Karpas-422 (cell line): ENCODE measurements at regions not wholly inside any gene's neighbourhood (a gene's known extent, or its start where the extent isn't known, plus 50 kb on each side); places are given as distances from the start of the nearest gene placed in this dataset.

Experiments
- DNase-seq: peaks from one replicate; pipeline ENCODE4 v3.0.0-alpha.2; 2015
- H2AFZ ChIP-seq: fragments of 200-600 bp; sonication (generic); 2 replicates; pipeline ENCODE4 v1.6.1; 2014; ENCODE audit warnings: antibody characterized with exemption, low read length, mixed read lengths
- H3K27ac ChIP-seq: fragments of 200-600 bp; sonication (generic); 2 replicates; pipeline ENCODE4 v1.5.1; 2014; ENCODE audit warnings: mild to moderate bottlenecking, low read length, moderate library complexity
- H3K27me3 ChIP-seq: fragments of 200-600 bp; sonication (generic); 2 replicates; pipeline ENCODE4 v1.6.1; 2014; ENCODE audit warnings: low read length, mixed read lengths
- H3K36me3 ChIP-seq: fragments of 200-600 bp; sonication (generic); 2 replicates; pipeline ENCODE4 v1.6.1; 2014; ENCODE audit warnings: low read length, mixed read lengths; ENCODE audit not compliant: insufficient read depth
- H3K4me1 ChIP-seq: fragments of 200-600 bp; sonication (generic); 2 replicates; pipeline ENCODE4 v1.6.1; 2014; ENCODE audit warnings: mild to moderate bottlenecking, low read length, mixed read lengths
- H3K4me2 ChIP-seq: fragments of 200-600 bp; sonication (generic); 2 replicates; pipeline ENCODE4 v1.6.1; 2014; ENCODE audit warnings: low read length, low read depth, mild to moderate bottlenecking; ENCODE audit not compliant: poor library complexity, severe bottlenecking
- H3K4me3 ChIP-seq: fragments of 200-600 bp; sonication (generic); 2 replicates; pipeline ENCODE4 v1.5.1; 2014; ENCODE audit warnings: mild to moderate bottlenecking, antibody characterized with exemption, low read length, mixed read lengths
- H3K79me2 ChIP-seq: fragments of 200-600 bp; sonication (generic); 2 replicates; pipeline ENCODE4 v1.6.1; 2014; ENCODE audit warnings: mild to moderate bottlenecking, low read length, mixed read lengths
- H3K9ac ChIP-seq: fragments of 200-600 bp; sonication (generic); 2 replicates; pipeline ENCODE4 v1.6.0; 2014; ENCODE audit warnings: low read length
- H3K9me2 ChIP-seq: fragments of 200-600 bp; sonication (generic), shearing (Covaris generic); replicated peaks from 2 replicates; pipeline ENCODE4 v1.6.0; 2014; ENCODE audit warnings: mild to moderate bottlenecking, low read length, moderate library complexity; ENCODE audit not compliant: insufficient read depth
- H3K9me3 ChIP-seq: fragments of 300-700, 200-600 bp; sonication (generic); 2 replicates; pipeline ENCODE4 v1.6.1; 2014; ENCODE audit warnings: low read length, mixed read lengths
- H4K20me1 ChIP-seq: fragments of 200-600 bp; sonication (generic); 2 replicates; pipeline ENCODE4 v1.6.1; 2014; ENCODE audit warnings: mild to moderate bottlenecking, antibody characterized with exemption, low read length, low read depth; ENCODE audit not compliant: insufficient read depth

- no peaks in the 10 kb centered on the region for H4K20me1 ChIP-seq
- no peaks in the 10 kb centered on the region for H3K27me3 ChIP-seq
- H2AFZ ChIP-seq = no peak overlapping the region
- no peak overlapping the region for H3K9ac ChIP-seq
- no peaks in the 10 kb centered on the region for H3K79me2 ChIP-seq
- no peaks in the 10 kb centered on the region for H3K9me2 ChIP-seq
- no peaks in the 10 kb centered on the region for H3K36me3 ChIP-seq
- H3K27ac ChIP-seq = no peak overlapping the region
- H3K9me3 ChIP-seq = no peaks in the 10 kb centered on the region
- no peak overlapping the region for H3K4me3 ChIP-seq
- H3K4me1 ChIP-seq = no peaks in the 10 kb centered on the region
- no peak for DNase-seq
- no peak overlapping the region for H3K4me2 ChIP-seq
Observed at GRCh38 chr9:99427260-99427659, 205.2 kb downstream of the SEC61B start.

- no peaks in the 10 kb centered on the region for H3K79me2 ChIP-seq
- H2AFZ ChIP-seq = no peak overlapping the region
- DNase-seq = no peak
- no peaks in the 10 kb centered on the region for H3K9me2 ChIP-seq
- H3K9ac ChIP-seq = no peak overlapping the region
- H3K4me1 ChIP-seq = no peaks in the 10 kb centered on the region
- no peak overlapping the region for H3K27ac ChIP-seq
- H4K20me1 ChIP-seq = no peaks in the 10 kb centered on the region
- no peaks in the 10 kb centered on the region for H3K27me3 ChIP-seq
- H3K4me3 ChIP-seq = no peak overlapping the region
- no peak overlapping the region for H3K4me2 ChIP-seq
- no peaks in the 10 kb centered on the region for H3K9me3 ChIP-seq
- no peaks in the 10 kb centered on the region for H3K36me3 ChIP-seq
Observed at GRCh38 chr9:99430301-99430700, 208.2 kb downstream of the SEC61B start.

GRCh38 chr9:99431103-99431502 is 209.0 kb downstream of the SEC61B start:
- Histone ChIP-seq H2AFZ (no peak overlapping the region), H3K4me1 (no peaks in the 10 kb centered on the region), H3K27me3 (no peaks in the 10 kb centered on the region), H3K9ac (no peak overlapping the region), H3K36me3 (no peaks in the 10 kb centered on the region), H3K9me2 (no peaks in the 10 kb centered on the region), H3K4me2 (no peak overlapping the region), H3K4me3 (no peak overlapping the region), H3K9me3 (no peaks in the 10 kb centered on the region), H4K20me1 (no peaks in the 10 kb centered on the region), H3K79me2 (no peaks in the 10 kb centered on the region), H3K27ac (no peak overlapping the region)
- DNase-seq = no peak

- Histone ChIP-seq H3K79me2 (no peaks in the 10 kb centered on the region), H3K4me1 (no peaks in the 10 kb centered on the region), H3K9ac (no peak overlapping the region), H4K20me1 (no peaks in the 10 kb centered on the region), H3K9me2 (no peaks in the 10 kb centered on the region), H3K27me3 (no peaks in the 10 kb centered on the region), H3K4me2 (no peak overlapping the region), H2AFZ (no peak overlapping the region), H3K36me3 (no peaks in the 10 kb centered on the region), H3K9me3 (no peaks in the 10 kb centered on the region), H3K27ac (no peak overlapping the region), H3K4me3 (no peak overlapping the region)
- DNase-seq = no peak
Observed at GRCh38 chr9:99432075-99432474, 210.0 kb downstream of the SEC61B start.

GRCh38 chr9:99433095-99433494 is 211.0 kb downstream of the SEC61B start:
- no peaks in the 10 kb centered on the region for H3K9me2 ChIP-seq
- no peaks in the 10 kb centered on the region for H4K20me1 ChIP-seq
- no peak overlapping the region for H3K4me3 ChIP-seq
- H3K4me2 ChIP-seq = no peak overlapping the region
- H3K4me1 ChIP-seq = no peaks in the 10 kb centered on the region
- DNase-seq = no peak
- no peaks in the 10 kb centered on the region for H3K27me3 ChIP-seq
- no peak overlapping the region for H3K27ac ChIP-seq
- H2AFZ ChIP-seq = no peak overlapping the region
- no peak overlapping the region for H3K9ac ChIP-seq
- H3K9me3 ChIP-seq = no peaks in the 10 kb centered on the region
- H3K79me2 ChIP-seq = no peaks in the 10 kb centered on the region
- H3K36me3 ChIP-seq = no peaks in the 10 kb centered on the region

- Histone ChIP-seq H3K9me2 (no peaks in the 10 kb centered on the region), H3K4me1 (no peaks in the 10 kb centered on the region), H3K27ac (no peak overlapping the region), H3K36me3 (no peaks in the 10 kb centered on the region), H3K4me3 (no peak overlapping the region), H3K4me2 (no peak overlapping the region), H3K27me3 (no peaks in the 10 kb centered on the region), H4K20me1 (no peaks in the 10 kb centered on the region), H3K79me2 (no peaks in the 10 kb centered on the region), H3K9ac (no peak overlapping the region), H3K9me3 (no peaks in the 10 kb centered on the region), H2AFZ (no peak overlapping the region; the same call in 1 of the 2 replicates)
- DNase-seq = peak; percentile 45
Observed at GRCh38 chr9:99433555-99433954, 211.5 kb downstream of the SEC61B start.

- H3K27me3 ChIP-seq = no peaks in the 10 kb centered on the region
- no peak overlapping the region for H3K9ac ChIP-seq
- no peaks in the 10 kb centered on the region for H3K9me2 ChIP-seq
- H2AFZ ChIP-seq = no peak overlapping the region
- H3K4me2 ChIP-seq = no peak overlapping the region
- H3K4me1 ChIP-seq = no peaks in the 10 kb centered on the region
- H3K79me2 ChIP-seq = no peaks in the 10 kb centered on the region
- no peak overlapping the region for H3K4me3 ChIP-seq
- no peak overlapping the region for H3K27ac ChIP-seq
- no peaks in the 10 kb centered on the region for H3K36me3 ChIP-seq
- no peak for DNase-seq
- H4K20me1 ChIP-seq = no peaks in the 10 kb centered on the region
- no peaks in the 10 kb centered on the region for H3K9me3 ChIP-seq
Observed at GRCh38 chr9:99436616-99437015, 214.5 kb downstream of the SEC61B start.

- no peak overlapping the region for H3K4me3 ChIP-seq
- no peak overlapping the region for H3K9ac ChIP-seq
- no peaks in the 10 kb centered on the region for H3K79me2 ChIP-seq
- H3K9me2 ChIP-seq = no peaks in the 10 kb centered on the region
- no peaks in the 10 kb centered on the region for H3K9me3 ChIP-seq
- no peak for DNase-seq
- no peaks in the 10 kb centered on the region for H4K20me1 ChIP-seq
- no peak overlapping the region for H3K4me2 ChIP-seq
- H3K4me1 ChIP-seq = no peaks in the 10 kb centered on the region
- H3K27ac ChIP-seq = no peak overlapping the region
- H3K27me3 ChIP-seq = no peaks in the 10 kb centered on the region
- H2AFZ ChIP-seq = no peak overlapping the region
- H3K36me3 ChIP-seq = no peaks in the 10 kb centered on the region
Observed at GRCh38 chr9:99437145-99437544, 215.1 kb downstream of the SEC61B start.

- Histone ChIP-seq H2AFZ (no peak overlapping the region), H3K9ac (no peak overlapping the region), H3K27ac (no peak overlapping the region), H3K9me2 (no peaks in the 10 kb centered on the region), H3K36me3 (no peaks in the 10 kb centered on the region), H3K4me2 (no peak overlapping the region), H4K20me1 (no peaks in the 10 kb centered on the region), H3K4me3 (no peak overlapping the region), H3K79me2 (no peaks in the 10 kb centered on the region), H3K27me3 (no peaks in the 10 kb centered on the region), H3K4me1 (no peaks in the 10 kb centered on the region), H3K9me3 (no peaks in the 10 kb centered on the region)
- no peak for DNase-seq
Observed at GRCh38 chr9:99438596-99438995, 216.5 kb downstream of the SEC61B start.
